GM06990 (cell line): ENCODE measurements at regions not wholly inside any gene's neighbourhood (a gene's known extent, or its start where the extent isn't known, plus 50 kb on each side); places are given as distances from the start of the nearest gene placed in this dataset.

Experiments used
- DNase-seq: peaks from one replicate; pipeline ENCODE4 v3.0.0-alpha.2; 2011; ENCODE audit not compliant: insufficient read length; ENCODE audit errors: extremely low read depth
- H3K27me3 ChIP-seq: replicated peaks from 2 replicates; pipeline ENCODE4 v1.6.0; 2011; ENCODE audit warnings: low read length; ENCODE audit not compliant: control insufficient read depth, insufficient read depth
- H3K36me3 ChIP-seq: 2 replicates; pipeline ENCODE4 v1.5.1; 2011; ENCODE audit warnings: low read length; ENCODE audit not compliant: control insufficient read depth, insufficient read depth
- H3K4me3 ChIP-seq: replicated peaks from 2 replicates; pipeline ENCODE4 v1.5.1; 2011; ENCODE audit warnings: low read depth, mild to moderate bottlenecking, control low read depth, low read length
- TF ChIP-seq, protein P1 (sequence below): IDR thresholded peaks from 2 replicates; pipeline ENCODE4 v1.5.1; 2011; ENCODE audit warnings: low read length, control low read depth, mild to moderate bottlenecking, inconsistent platforms; ENCODE audit not compliant: insufficient read depth, poor library complexity, severe bottlenecking

DNA sequence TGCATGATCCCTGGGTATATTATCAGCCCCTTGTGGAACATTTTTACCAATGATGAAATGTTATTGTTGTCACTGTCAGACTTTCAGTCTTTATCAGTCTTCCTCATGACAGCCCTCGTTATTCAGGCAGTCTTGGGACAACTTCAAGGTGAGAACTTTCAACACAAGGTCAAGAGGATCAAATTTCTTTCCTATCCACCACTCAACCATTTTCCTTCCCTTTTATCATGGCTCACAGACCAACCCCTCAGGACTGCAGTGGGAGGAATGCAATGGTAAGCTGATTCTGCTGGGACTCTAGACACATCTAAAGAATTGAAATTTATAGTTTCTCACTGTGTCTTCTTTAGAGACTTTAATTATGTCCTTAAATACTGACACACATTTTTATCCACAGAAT is 107.0 kb upstream of the LSAMP start:
- Histone ChIP-seq H3K36me3 (no peaks in the 10 kb centered on the region), H3K27me3 (no peaks in the 10 kb centered on the region), H3K4me3 (no peak overlapping the region)
- TF ChIP-seq, protein P1, sequence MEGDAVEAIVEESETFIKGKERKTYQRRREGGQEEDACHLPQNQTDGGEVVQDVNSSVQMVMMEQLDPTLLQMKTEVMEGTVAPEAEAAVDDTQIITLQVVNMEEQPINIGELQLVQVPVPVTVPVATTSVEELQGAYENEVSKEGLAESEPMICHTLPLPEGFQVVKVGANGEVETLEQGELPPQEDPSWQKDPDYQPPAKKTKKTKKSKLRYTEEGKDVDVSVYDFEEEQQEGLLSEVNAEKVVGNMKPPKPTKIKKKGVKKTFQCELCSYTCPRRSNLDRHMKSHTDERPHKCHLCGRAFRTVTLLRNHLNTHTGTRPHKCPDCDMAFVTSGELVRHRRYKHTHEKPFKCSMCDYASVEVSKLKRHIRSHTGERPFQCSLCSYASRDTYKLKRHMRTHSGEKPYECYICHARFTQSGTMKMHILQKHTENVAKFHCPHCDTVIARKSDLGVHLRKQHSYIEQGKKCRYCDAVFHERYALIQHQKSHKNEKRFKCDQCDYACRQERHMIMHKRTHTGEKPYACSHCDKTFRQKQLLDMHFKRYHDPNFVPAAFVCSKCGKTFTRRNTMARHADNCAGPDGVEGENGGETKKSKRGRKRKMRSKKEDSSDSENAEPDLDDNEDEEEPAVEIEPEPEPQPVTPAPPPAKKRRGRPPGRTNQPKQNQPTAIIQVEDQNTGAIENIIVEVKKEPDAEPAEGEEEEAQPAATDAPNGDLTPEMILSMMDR, result no peak
- no peak for DNase-seq

DNA sequence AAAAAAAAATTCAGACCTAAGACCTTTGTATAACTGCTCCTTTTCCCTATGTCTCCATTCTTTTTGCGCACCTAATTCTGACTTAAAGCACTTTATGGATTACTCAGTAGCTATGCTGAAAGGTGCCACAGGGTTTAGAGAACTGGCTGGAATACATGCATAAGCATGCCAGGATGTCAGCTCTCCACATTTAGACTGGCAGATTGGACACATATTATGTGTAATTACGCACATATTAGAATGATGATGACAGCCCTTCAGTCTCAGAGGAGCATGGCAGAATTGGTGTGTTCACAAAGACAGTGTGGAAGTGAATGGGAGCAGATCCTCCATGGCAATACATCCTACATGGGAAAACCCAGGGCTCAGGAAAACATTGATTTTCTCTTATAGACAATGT is 108.1 kb upstream of the LSAMP start:
- Histone ChIP-seq H3K36me3 (no peaks in the 10 kb centered on the region), H3K27me3 (no peaks in the 10 kb centered on the region), H3K4me3 (no peak overlapping the region)
- no peak for DNase-seq
- TF ChIP-seq, protein P1, result no peak

DNA sequence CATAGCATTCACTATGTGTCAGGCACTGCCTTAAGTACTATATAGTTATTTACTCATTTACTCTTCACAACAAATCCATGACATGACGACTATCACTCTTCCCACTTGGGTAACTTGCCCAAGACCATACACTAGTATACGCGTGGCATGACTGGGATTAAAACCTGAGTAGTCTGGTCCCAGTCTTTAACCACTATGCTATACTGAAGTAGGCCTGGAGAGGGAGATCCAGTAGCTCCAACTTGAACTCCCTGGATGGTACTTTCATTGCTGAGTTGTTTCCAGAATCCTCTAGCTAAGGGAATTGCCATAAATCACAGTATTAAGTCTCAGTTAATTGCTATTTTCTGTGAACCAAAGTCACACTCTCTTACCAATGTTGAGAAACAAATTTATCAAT is 116.2 kb upstream of the LSAMP start:
- no peak for DNase-seq
- Histone ChIP-seq H3K27me3 (no peaks in the 10 kb centered on the region), H3K4me3 (no peak overlapping the region), H3K36me3 (no peaks in the 10 kb centered on the region)
- TF ChIP-seq, protein P1, result no peak

DNA sequence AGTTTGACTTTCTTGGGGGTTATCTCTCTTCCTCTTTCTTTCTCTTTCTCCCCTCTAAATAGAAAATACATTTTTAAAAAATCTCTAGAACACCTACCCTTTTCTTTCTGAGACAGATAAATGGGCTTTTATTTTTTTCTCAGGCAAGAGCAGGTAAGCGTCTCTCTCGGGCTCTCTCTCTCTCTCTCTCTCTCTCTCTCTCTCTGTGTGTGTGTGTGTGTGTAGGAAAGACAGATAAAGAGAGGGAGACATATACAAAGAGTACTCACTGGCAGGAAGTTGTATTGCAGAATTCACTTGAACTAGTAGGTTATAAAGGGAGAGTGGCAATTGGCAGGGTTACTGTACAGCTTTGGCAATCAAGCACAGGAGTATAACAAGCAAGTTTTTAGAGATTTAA is 118.1 kb upstream of the LSAMP start:
- Histone ChIP-seq H3K27me3 (no peaks in the 10 kb centered on the region), H3K4me3 (no peak overlapping the region), H3K36me3 (no peaks in the 10 kb centered on the region)
- DNase-seq, result no peak
- TF ChIP-seq, protein P1, result no peak

DNA sequence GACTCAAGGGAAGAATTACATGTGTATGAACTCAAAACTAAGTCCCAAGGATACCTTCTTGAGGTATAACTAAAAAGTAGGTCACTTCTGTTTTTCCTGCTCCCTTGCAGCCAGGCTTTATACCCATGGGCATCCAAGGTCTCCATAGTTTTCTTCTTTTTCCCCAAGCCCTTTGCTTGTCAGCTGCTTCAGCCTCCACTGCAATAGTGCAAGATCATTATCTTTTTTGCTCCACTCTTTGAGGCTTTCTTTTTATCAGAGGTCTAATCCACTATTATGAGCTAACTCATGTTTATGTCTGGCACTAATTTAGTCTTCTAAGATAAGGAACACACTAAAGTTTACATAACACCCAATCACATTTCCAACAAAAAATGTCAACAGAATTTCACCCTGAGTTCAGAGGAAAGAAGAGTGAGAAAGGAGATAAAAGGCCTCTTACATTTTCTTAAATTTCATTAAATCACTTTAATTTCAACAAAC is 121.2 kb upstream of the LSAMP start:
- TF ChIP-seq, protein P1, result no peak
- DNase-seq, result no peak
- Histone ChIP-seq H3K36me3 (no peaks in the 10 kb centered on the region), H3K27me3 (no peaks in the 10 kb centered on the region), H3K4me3 (no peak overlapping the region)

DNA sequence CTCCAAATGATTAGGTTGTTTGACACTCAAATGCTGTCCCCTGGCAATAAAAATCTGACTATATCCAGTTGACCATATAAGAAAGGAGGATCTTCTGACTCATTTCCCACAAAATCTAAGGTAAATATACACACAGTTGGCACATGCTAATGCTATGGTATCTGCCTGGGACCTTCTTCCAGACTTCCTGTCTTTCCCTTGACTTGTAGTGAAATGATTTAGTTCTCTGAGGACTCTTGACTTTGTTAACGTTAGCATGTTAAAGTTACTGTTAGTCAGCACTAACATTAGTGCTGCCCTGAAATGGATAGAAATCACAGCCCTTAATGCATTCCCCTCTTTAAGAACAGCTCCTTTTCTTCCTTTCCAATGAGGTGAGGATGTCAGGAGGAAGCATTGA is 124.3 kb upstream of the LSAMP start:
- H3K27me3 ChIP-seq, result no peaks in the 10 kb centered on the region
- no peak overlapping the region for H3K4me3 ChIP-seq
- no peak for DNase-seq
- H3K36me3 ChIP-seq, result no peaks in the 10 kb centered on the region
- TF ChIP-seq, protein P1, result no peak
